Fibroblast of skin of left quadriceps (primary cell): ENCODE measurements at regions not wholly inside any gene's neighbourhood (a gene's known extent, or its start where the extent isn't known, plus 50 kb on each side); places are given as distances from the start of the nearest gene placed in this dataset.

Experiments used
- DNase-seq, 2 experiments: peaks; one replicate each; pipeline ENCODE4 v3.0.0-alpha.2; 2013; ENCODE audit warnings: low read depth in 2 of 2

DNA sequence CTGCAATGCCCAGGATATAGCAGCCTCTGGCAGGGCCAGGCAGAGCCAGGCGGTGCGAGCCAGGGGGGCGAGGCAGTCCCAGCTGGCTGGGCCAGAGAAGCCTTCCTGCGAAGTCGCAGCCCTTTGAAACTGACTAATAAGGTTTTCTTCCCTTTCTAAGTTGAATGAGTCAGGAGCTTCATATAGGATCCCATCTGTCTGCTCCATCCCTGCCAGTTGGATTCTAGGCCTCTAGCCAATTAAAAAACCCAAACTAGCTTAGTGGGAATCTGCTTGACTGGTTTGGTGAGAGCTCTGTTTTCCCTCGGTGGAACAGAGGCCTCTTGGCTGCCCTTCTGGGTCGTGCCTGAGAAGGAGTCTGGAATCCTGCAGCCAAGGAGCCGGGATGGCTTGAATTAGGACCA is 70.1 kb upstream of the RAPGEF1 start:
- DNase-seq, result peak; percentile 20 to 33

GRCh38 chr9:131808291-131808690 is 68.4 kb upstream of the RAPGEF1 start:
- DNase-seq, result no peak

GRCh38 chr9:131807144-131807983 is 67.5 kb upstream of the RAPGEF1 start:
- no peak for DNase-seq

DNA sequence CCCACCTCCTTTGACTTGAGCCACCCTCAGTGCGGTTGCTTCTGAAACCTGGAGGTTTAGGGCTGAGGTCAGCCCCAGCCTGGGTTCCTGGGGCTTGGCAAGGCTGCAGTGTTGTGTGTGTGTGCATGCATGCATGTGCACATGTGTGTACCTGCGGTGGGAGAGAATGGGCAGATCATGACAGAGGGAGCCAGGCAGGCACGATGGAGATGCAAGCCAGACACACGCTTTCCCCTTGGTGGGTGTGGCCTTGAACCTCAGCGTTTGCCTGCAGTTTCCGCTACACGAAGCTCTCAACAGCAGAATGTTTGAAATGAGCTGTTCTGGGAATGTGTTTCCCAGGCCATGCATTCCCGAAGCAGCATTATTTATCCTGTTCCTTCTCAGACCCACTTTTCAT is 65.9 kb upstream of the RAPGEF1 start:
- no peak for DNase-seq

GRCh38 chr9:131804826-131805225 is 65.0 kb upstream of the RAPGEF1 start:
- no peak for DNase-seq

- DNase-seq, result no peak
Observed at GRCh38 chr9:131803758-131804411, 64.0 kb upstream of the RAPGEF1 start.

GRCh38 chr9:131801810-131802209 is 61.9 kb upstream of the RAPGEF1 start:
- no peak for DNase-seq

DNA sequence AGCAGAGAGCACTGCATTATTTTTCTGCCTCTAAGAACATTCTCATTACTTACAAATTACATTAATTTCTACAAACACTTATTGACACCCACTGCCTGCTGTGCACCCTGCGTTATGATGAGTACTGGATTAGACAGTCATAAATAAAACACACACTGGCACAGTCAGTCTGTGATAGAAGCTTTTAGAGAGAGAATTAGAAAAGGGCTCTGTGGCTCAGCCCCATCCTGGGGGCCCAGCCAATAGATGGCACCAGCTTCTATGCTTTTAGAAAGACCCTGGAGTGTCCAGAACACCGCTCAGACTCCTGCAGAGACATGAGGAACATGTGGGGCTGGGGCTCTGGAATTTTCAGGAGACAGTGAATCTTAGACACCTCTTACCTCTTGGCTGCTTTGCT is 61.0 kb upstream of the RAPGEF1 start:
- DNase-seq, result no peak

GRCh38 chr9:131800366-131800765 is 60.5 kb upstream of the RAPGEF1 start:
- DNase-seq, result no peak

- peak; percentile 2 to 6 for DNase-seq
Observed at GRCh38 chr9:131799177-131799823, 59.4 kb upstream of the RAPGEF1 start.

DNA sequence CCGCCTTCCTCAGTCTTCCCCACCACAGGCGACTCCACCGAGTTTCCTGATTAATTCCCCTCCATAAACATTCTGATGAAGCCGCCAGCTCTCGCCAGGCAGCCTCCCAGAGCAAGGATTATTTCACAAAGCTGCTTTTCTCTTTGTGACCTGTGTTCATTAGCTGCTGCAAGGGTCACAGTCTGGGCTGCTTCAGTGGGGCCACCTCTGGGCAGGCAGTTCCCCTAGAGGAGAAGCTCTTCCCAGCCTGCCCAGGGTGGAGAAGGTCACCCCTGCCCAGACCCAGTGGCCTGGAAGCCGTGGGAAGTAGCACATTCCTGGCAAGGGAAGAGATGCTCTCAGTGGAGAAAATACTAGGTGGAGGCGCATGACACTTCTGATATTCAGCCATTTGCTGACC is 58.4 kb upstream of the RAPGEF1 start:
- DNase-seq, result no peak

DNA sequence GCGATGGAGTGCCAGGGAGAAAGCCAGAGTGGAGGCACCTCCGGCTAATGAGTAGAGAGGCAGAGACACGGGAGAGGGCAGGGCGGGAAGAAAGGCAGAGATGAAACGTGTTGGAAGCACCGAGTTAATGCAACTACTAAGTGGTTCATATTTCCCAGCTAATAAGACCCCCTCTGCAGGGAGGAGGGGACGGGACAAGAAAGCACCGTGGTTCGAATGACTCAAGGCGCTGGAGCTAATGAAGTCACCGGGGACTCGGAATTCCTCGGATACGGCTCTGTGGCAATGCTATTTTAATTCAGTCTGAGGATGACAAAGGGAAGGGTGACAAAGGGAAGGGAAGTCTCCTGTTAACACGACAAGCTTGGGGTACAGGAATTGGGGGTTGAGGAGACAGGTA is 54.5 kb upstream of the RAPGEF1 start:
- DNase-seq, result no peak

GRCh38 chr9:131791542-131792254 is 51.8 kb upstream of the RAPGEF1 start:
- DNase-seq, result no peak
